CD4-positive, alpha-beta T cell (primary cell): ENCODE measurements at regions not wholly inside any gene's neighbourhood (a gene's known extent, or its start where the extent isn't known, plus 50 kb on each side); places are given as distances from the start of the nearest gene placed in this dataset.

Source experiments
- ATAC-seq: fragments of 200-7000 bp; cut with Tn5 transposase; one replicate; pipeline ENCODE4 v1.10.0; 2022; ENCODE audit warnings: mild to moderate bottlenecking; ENCODE audit not compliant: poor library complexity
- CTCF ChIA-PET: fragments of 350-600 bp; sonication (Branson Sonifier 250); formaldehyde crosslinking; loops from one replicate; lab custom pipeline; 2021; ENCODE audit warnings: antibody characterized with exemption, inconsistent platforms; lab: Charles Lee
- POLR2A ChIA-PET: fragments of 350-600 bp; sonication (Branson Sonifier 250); formaldehyde crosslinking; loops from one replicate; lab custom pipeline; 2021; ENCODE audit warnings: antibody characterized with exemption, inconsistent platforms; lab: Charles Lee
- DNase-seq, 14 experiments: peaks; one replicate each; pipeline ENCODE4 v3.0.0-alpha.2; 2013 to 2020; ENCODE audit warnings: mixed read lengths in 2 of 14
- H3K27ac ChIP-seq, 2 donors: one replicate each; pipeline versions ENCODE4 v1.5.1 to v1.7.0; 2013; ENCODE audit warnings: low read length in 2 of 2, low read depth in 1 of 2, mild to moderate bottlenecking in 1 of 2
- H3K27me3 ChIP-seq, 2 experiments: 1 replicate in 1 of 2; 2 replicates in 1 of 2; pipeline versions ENCODE4 v1.6.1 to v1.7.0; 2013; ENCODE audit warnings: low read length in 2 of 2, control low read depth in 1 of 2, mild to moderate bottlenecking in 1 of 2, moderate library complexity in 1 of 2; ENCODE audit not compliant: insufficient read depth in 2 of 2, control insufficient read depth in 1 of 2
- H3K36me3 ChIP-seq: one replicate; pipeline ENCODE4 v1.6.1; 2013; ENCODE audit warnings: low read length, control low read depth; ENCODE audit not compliant: insufficient read depth
- H3K4me1 ChIP-seq: one replicate; pipeline ENCODE4 v1.6.1; 2013; ENCODE audit warnings: low read length, control low read depth; ENCODE audit not compliant: insufficient read depth
- H3K4me3 ChIP-seq: one replicate; pipeline ENCODE4 v1.5.1; 2013; ENCODE audit warnings: mild to moderate bottlenecking, low read length, moderate library complexity
- H3K9me3 ChIP-seq, 2 experiments: 1 replicate in 1 of 2; 2 replicates in 1 of 2; pipeline versions ENCODE4 v1.6.1 to v1.7.0; 2013; ENCODE audit warnings: low read length in 2 of 2, mild to moderate bottlenecking in 2 of 2, control low read depth in 1 of 2, moderate library complexity in 1 of 2; ENCODE audit not compliant: control insufficient read depth in 1 of 2, insufficient read depth in 1 of 2
- H3K27ac Mint-ChIP-seq: one replicate; pipeline ENCODE4 v1.8.0; 2020; ENCODE audit warnings: mixed read lengths
- H3K27me3 Mint-ChIP-seq: one replicate; pipeline ENCODE4 v1.8.0; 2021; ENCODE audit warnings: mixed read lengths
- H3K36me3 Mint-ChIP-seq: one replicate; pipeline ENCODE4 v1.8.0; 2021; ENCODE audit warnings: low read depth, mixed read lengths
- H3K4me1 Mint-ChIP-seq: one replicate; pipeline ENCODE4 v1.8.0; 2021; ENCODE audit warnings: low read depth, mixed read lengths
- H3K4me3 Mint-ChIP-seq: one replicate; pipeline ENCODE4 v1.8.0; 2020; ENCODE audit warnings: mild to moderate bottlenecking, mixed read lengths
- H3K9me3 Mint-ChIP-seq: one replicate; pipeline ENCODE4 v1.8.0; 2020; ENCODE audit warnings: mixed read lengths
- intact Hi-C, 2 experiments: fragments of 100-400 bp; cut with DNase I in 1 of 2; cut with micrococcal nuclease in 1 of 2; formaldehyde crosslinking; loops; one replicate each; pipeline versions ENCODE4 v1.15.1 to v1.9.0; 2023 to 2025; cut with DNase I, micrococcal nuclease
- TF ChIP-seq, protein P1 (sequence below): fragments of 200-600 bp; IDR thresholded peaks from one replicate; pipeline ENCODE4 v1.8.0; 2022; ENCODE audit warnings: antibody characterized with exemption, mild to moderate bottlenecking

DNA sequence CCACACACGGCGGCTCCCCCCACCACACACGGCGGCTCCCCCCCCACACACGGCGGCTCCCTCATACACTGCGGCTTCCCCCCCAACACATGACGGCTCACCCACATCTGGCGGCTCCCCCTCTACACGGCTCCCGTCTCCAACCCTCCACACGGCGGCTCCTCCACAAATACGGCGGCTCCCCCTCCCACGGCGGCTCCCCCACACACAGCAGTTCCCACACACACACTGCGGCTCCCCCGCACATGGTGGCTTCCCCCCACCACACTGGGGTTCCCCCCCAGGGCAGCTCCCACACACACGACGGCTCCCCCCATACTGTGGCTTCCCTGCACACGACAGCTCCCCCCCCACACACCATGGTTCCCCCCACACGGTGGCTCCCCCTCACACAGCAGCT is 98.0 kb downstream of the TTLL2 start:
- Histone ChIP-seq H3K4me1 (no peaks in the 10 kb centered on the region), H3K9me3 (peaks cover 0 to 13% of the 10 kb centered on the region in 2 experiments), H3K27ac (no peak overlapping the region), H3K36me3 (no peaks in the 10 kb centered on the region), H3K4me3 (no peak overlapping the region), H3K27me3 (peaks cover 0 to 5% of the 10 kb centered on the region in 2 experiments)
- ChIA-PET POLR2A (no interaction called here), CTCF (no interaction called here)
- H3K4me3 Mint-ChIP-seq: no peak overlapping the region
- H3K36me3 Mint-ChIP-seq: no peaks in the 10 kb centered on the region
- no peaks in the 10 kb centered on the region for H3K9me3 Mint-ChIP-seq
- no peaks in the 10 kb centered on the region for H3K4me1 Mint-ChIP-seq
- intact Hi-C loops: no loop called here
- ATAC-seq (no peak), DNase-seq (no peak)
- peaks cover 23% of the 10 kb centered on the region for H3K27me3 Mint-ChIP-seq
- H3K27ac Mint-ChIP-seq: no peak overlapping the region
- TF ChIP-seq, protein P1, sequence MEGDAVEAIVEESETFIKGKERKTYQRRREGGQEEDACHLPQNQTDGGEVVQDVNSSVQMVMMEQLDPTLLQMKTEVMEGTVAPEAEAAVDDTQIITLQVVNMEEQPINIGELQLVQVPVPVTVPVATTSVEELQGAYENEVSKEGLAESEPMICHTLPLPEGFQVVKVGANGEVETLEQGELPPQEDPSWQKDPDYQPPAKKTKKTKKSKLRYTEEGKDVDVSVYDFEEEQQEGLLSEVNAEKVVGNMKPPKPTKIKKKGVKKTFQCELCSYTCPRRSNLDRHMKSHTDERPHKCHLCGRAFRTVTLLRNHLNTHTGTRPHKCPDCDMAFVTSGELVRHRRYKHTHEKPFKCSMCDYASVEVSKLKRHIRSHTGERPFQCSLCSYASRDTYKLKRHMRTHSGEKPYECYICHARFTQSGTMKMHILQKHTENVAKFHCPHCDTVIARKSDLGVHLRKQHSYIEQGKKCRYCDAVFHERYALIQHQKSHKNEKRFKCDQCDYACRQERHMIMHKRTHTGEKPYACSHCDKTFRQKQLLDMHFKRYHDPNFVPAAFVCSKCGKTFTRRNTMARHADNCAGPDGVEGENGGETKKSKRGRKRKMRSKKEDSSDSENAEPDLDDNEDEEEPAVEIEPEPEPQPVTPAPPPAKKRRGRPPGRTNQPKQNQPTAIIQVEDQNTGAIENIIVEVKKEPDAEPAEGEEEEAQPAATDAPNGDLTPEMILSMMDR: no peak

DNA sequence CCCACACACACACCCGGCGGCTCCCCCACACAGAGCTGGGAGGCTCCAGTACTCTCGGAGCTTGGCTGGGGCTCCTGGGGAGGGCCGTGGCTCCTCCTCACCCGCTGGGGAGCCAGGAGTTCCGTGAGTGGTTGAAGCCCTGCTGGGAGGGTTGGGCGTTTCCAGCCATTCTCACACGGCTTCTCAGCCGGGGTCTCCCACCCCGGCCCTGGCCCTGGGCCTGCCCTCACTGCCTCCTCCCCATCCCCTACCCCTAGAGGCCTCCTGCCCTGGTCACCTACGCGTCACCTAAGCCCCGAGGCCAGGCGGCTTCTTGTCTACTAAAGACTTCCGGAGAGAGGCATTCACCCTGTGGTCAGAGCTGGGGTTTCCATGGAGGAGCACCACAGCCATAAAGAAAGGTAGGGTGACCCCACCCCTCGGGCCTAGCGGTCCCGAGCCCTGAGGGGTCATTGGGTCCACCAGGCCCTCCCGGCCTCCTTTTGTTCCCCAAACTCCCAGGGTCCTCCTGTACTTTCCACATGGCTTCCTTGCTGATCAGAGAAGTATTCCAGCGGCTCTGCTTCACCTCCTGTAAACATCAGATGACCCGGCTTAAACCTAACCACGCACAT is 99.3 kb downstream of the TTLL2 start:
- H3K27me3 Mint-ChIP-seq: peaks cover 26% of the 10 kb centered on the region
- CTCF ChIA-PET: no interaction called here

DNA sequence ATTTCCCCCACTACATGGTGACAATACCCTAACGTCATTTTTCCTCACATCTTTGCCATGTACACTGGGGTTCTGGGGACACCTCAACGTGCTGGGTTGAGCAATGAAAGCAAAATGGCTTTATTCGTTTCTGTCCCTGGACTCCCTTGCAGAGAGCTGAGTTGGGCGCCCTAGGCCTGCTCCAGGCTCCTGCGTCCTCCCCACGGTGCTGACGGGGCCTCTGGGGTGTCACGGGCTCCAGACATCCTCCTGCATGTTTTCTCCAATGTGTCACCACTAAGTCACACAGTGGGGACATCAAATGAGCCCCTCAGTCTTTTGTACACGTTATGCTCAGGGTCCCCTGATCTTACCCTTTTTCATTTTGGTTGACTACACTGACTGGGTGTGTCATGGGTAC is 99.8 kb downstream of the TTLL2 start:
- H3K27me3 Mint-ChIP-seq: peaks cover 28% of the 10 kb centered on the region
- H3K27ac Mint-ChIP-seq: no peak overlapping the region
- POLR2A ChIA-PET: no interaction called here
- ATAC-seq (no peak), DNase-seq (no peak)
- no peaks in the 10 kb centered on the region for H3K9me3 Mint-ChIP-seq
- Histone ChIP-seq H3K36me3 (no peaks in the 10 kb centered on the region), H3K27me3 (peaks cover 0 to 6% of the 10 kb centered on the region in 2 experiments), H3K27ac (no peak overlapping the region), H3K4me3 (no peak overlapping the region), H3K9me3 (peaks cover 0 to 13% of the 10 kb centered on the region in 2 experiments), H3K4me1 (no peaks in the 10 kb centered on the region)
- no peaks in the 10 kb centered on the region for H3K4me1 Mint-ChIP-seq
- no peaks in the 10 kb centered on the region for H3K36me3 Mint-ChIP-seq
- intact Hi-C loops: no loop called here
- CTCF ChIA-PET: no interaction called here
- H3K4me3 Mint-ChIP-seq: no peak overlapping the region
- TF ChIP-seq, protein P1: no peak

More for the DNA sequence above, 99.3 kb downstream of the TTLL2 start:
- intact Hi-C loops: no loop called here
- H3K27ac Mint-ChIP-seq: no peak overlapping the region
- H3K36me3 Mint-ChIP-seq: no peaks in the 10 kb centered on the region
- Histone ChIP-seq H3K9me3 (peaks cover 0 to 13% of the 10 kb centered on the region in 2 experiments), H3K4me1 (no peaks in the 10 kb centered on the region), H3K36me3 (no peaks in the 10 kb centered on the region), H3K27me3 (peaks cover 0 to 6% of the 10 kb centered on the region in 2 experiments), H3K27ac (no peak overlapping the region), H3K4me3 (no peak overlapping the region)
- DNase-seq (no peak), ATAC-seq (no peak)
- H3K9me3 Mint-ChIP-seq: no peaks in the 10 kb centered on the region
- TF ChIP-seq, protein P1: no peak
- POLR2A ChIA-PET: no interaction called here
- H3K4me1 Mint-ChIP-seq: no peaks in the 10 kb centered on the region
- H3K4me3 Mint-ChIP-seq: no peak overlapping the region
